ENCODE measurements at regions not wholly inside any gene's neighbourhood (a gene's known extent, or its start where the extent isn't known, plus 50 kb on each side); places are given as distances from the start of the nearest gene placed in this dataset.

DNA sequence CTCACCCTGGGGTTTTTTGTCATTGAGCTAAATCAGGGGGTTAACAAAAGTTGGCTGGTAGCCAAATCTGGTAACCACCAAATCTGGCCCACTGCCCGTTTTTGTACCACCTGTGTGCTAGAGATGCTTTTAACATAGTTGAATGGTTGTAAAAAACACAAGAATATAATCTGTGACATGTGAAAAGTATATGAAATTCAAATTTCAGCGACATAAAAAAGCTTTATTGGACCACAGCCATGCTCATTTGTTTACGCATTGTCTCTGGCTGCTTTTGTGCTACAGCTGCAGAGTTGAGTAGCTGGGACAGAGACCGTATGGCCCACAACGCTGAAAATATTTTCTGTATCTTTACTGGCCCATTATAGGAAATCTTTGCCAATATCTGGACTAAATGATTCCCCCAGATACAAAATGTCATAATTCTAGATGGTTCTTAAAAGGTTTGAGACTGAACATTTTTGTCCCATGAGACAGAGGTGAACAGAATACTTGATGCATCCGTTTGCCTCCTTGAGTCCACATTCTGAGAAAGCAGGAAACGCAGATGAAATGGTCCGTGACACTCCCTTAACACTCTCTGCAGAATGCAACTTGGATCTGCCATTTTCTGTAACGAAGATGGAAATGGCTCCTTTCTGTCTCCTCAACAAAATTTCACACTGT lies 120.9 kb upstream of the PDZRN3 start:
- no peak for DNase-seq (ENCODE audit: low spot score)

DNA sequence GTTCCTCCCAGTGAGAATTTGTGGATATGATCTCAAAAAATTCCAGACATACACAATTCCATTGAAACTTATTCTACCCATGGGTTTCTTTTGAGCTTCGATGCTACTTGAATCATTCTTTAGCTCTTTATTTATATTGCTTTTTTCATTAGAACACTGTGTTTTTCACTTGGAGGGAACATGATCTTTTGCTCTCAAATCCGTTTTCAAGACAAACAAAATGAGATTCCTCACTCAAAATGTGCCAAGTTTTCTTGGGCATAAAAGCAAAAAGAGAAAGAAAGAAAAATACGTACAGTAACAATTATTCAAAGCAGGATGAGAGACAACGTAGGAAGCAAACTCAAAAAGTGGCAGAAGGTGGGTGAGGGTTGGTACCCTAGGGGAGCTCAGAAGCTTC lies 118.8 kb upstream of the PDZRN3 start:
- no peak for DNase-seq (ENCODE audit: low spot score)

DNA sequence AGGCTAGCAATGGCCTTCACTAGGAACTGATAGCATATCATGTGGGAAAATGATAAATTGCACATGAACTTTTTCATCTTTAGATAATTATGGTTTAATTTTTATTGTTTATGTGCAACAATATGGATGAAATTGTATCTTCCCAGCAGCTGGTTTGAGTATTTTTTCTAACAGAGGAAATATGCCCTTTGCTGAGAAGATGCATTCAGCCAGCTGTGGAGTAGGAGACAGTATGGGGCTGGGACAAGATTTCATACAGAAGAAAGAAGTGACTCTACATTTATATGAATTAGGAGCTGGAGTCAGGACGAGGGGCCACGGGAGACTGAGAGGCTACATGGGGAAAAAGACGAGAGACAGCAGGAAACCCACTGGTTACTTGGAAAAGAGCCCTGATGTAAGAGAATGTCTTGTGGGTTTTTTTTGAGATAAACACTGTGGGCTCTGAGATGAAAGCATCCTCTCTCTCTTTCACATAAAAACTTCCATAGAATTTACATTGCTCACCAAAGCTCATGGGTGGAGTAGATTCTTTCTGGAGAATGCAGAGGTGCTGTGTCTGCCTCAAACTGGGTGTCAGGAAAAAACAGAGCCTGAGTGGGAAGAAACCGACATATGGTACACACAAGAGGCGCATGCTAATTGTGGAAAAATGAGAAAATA lies 115.2 kb upstream of the PDZRN3 start:
- no peak for DNase-seq (ENCODE audit: low spot score)

DNA sequence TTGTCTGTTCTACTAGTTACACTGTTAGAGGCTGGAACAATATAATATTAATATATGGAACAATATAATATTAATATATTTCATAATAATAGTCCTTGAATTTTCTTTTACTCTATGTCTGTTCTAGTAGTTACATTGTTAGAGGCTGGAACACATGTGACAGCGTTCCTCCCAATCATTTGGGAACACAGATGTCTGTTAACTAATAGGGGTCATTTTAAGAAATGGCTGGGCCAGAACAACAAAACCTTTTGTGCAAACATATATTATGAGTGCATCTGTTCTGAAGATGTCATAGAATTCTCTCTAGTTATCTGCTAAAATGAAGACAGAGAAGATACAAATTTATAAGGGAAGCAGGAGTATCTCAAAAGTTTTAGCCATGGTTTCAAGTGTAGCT lies 114.0 kb upstream of the PDZRN3 start:
- no peak for DNase-seq (ENCODE audit: low spot score)

DNA sequence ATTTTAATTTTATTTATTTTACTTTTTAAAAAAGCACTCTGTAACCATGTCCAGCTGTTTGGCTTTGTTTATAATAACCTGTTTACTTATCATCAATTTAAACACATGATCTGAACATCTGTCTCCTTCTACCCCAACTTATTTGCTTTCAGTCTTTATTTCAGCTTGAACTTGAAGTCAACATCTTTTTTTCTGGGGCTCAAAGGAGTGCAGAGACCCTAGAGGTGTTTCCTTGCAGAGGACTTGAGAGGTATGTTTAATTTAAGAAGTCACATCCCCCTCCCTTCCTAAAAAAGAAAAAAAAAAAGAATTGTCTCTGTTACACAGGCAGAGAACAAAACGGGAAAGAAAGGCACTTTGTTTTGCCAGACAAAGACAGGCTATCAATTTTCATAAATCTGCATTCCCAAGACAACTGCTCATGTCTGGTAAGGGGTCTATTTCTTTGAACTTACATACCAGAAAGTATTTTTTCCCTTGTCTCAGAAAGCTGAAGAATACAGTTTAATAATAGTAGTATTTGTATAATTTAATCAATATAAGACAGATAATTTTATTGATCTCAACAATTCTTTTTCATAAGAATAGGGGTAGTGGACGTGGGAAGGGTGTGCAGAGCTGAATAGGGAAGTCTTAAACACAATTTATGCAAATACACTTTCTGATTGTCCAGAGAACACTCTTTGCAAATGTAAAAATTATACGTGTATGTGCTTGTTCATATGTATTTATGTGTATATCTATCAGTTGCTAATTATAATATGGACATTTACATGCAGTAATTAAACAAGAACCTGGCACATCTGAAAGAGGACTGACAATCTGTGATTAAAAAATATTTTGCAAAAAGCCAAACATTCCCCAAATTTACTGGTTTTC lies 109.7 kb upstream of the PDZRN3 start:
- no peak for DNase-seq (ENCODE audit: low spot score)

DNA sequence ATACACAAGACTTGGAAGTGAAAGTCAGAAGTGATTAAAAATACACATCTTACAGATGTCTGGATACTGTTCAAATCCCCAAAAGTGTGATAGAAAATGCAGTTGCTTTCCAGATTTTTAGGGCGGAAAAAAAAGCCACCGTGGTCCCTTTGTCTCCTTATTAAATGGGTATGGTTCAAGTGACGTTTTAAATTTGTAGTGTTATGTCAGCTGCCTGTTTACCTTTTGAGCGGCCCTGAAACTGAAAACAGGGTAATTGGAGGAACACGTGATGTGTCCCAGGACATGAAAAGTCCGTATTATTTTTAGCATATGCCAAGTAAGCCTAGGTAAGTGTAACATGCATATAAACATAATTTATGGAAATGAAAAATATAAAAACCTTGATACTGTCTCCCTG lies 109.0 kb upstream of the PDZRN3 start:
- DNase-seq (ENCODE audit: low spot score), result no peak

DNA sequence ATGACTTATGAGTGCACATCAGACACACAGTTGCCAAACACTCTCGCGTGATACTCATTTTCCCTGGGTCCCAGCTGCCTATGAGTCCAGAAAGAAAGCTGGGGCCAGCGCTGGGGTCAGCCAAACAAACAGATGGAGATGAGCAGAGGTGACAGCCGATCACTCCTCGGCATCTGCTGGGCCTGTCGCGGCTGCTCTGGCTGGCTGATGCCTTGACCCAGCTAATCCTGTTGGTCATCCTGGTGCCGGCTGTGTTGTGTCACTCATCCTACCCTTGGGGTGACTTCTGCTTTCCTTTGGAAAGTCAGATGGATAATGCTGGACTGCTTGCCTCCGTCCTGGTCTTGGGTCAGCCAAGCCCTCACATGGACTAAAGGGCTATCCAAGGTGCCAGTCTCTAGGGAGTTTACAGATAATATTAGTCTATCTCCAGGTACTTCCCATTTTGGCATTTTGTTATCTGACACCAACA lies 105.3 kb upstream of the PDZRN3 start:
- DNase-seq (ENCODE audit: low spot score), result no peak

DNA sequence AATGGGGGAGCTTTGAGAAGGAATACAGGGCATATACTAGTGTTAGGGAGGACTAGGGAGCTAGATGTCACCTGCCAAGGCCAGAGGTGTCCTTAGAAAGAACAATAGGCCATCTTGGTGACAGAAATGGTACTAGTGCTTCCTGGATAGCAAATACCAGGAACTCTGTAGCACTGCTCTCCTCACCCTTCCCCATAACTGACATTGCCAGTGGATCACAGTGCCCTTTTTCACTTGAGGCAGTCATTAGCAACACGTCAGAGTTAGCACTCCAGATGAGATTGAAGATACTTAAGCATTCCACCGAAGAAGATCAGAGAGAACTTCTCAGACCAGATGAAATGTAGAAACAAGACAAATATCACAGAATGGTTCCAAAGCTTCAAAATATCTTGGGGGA lies 103.1 kb upstream of the PDZRN3 start:
- DNase-seq (ENCODE audit: low spot score), result no peak

DNA sequence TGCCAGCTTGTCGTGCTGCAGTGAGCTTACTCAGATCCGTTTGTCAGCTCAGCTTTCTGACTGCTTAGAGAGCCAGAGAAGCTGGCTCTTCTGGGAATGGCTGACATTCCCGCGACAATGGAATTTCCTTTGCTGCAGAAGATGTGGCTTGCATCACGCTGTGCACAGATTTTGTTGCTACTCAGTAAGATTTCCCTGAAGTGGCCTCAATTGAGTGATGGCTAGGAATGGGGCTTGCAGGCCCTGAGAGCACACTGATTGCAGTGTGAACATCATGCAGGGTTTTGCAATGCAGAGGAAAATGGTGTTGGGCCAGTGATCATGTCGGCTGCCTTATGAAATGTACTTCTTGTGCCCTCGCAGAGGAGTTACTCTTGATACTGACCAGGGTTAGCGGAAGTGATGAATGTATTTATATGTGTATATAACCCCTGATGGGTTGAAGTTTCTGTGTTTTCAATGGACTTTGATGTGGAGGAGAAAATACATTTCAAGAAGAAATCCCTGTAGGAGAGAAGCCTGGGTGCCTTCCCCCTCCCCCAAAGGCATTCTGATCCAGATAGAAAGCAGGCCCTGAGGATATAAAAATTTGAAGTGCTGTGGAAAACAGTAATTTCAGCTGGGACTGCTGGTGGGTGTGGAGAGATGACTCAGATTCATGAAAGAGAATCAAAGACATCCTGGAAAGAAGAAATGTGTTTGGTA lies 102.5 kb upstream of the PDZRN3 start:
- no peak for DNase-seq (ENCODE audit: low spot score)

DNA sequence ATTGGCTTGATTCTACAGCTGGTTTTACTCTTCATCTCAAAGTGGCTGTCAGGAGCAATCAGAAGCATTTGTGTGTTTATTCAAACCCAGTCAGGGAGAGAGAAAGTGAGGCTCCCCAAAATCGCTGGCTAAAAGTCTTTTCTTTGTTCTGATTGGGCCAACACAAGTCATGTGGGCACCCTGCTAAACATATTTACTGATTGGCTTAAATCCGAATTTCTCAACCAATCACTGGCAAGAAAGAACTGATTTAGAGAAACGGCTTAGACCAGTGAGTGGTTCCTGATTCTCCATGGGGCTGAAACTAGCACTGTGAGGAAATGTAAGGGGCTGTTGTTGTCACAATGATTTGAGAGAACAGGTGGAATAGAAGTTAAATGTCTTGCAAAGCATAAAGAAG lies 98.9 kb upstream of the PDZRN3 start:
- no peak for DNase-seq (ENCODE audit: low spot score)

DNA sequence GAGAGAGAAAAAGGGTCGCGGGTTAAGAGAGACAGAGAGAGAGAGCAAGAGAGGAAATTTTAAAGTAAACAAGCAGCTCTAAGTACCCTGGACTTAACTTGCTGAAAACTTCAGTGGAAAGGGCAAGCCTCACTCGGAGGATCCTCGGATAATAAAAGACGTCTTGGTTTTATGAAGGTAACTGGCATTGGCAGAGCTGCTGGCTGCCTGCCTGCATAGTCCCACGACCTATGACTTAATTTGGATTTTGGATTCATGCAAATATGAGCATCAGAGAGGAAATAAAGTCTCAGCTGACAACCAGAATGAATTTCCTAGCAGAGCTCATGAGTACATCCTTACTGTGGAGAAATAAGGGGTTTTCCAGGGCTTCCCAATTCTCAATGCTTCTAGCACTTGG lies 95.1 kb upstream of the PDZRN3 start:
- DNase-seq (ENCODE audit: low spot score), result no peak

DNA sequence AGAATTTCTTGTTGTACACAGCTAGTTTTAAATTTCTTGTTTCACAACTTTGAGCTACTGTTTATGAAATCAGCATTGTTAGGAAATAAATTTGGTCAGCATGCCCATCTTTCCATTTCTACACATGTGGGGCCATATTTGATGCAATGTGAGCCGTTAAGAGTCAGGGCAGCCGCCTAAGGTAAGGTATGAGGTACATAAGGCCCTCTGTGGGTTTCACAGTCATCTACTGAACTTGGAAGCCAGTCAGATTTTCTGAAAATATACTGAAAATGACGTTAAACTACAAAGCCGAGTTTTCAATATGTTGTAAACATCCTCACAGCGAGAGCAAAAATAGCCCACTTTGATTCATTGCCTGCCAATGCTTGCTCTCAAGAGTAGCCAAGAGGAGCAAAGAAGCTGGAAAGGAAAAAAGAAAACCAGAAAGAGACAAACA lies 94.7 kb upstream of the PDZRN3 start:
- DNase-seq (ENCODE audit: low spot score), result no peak

DNA sequence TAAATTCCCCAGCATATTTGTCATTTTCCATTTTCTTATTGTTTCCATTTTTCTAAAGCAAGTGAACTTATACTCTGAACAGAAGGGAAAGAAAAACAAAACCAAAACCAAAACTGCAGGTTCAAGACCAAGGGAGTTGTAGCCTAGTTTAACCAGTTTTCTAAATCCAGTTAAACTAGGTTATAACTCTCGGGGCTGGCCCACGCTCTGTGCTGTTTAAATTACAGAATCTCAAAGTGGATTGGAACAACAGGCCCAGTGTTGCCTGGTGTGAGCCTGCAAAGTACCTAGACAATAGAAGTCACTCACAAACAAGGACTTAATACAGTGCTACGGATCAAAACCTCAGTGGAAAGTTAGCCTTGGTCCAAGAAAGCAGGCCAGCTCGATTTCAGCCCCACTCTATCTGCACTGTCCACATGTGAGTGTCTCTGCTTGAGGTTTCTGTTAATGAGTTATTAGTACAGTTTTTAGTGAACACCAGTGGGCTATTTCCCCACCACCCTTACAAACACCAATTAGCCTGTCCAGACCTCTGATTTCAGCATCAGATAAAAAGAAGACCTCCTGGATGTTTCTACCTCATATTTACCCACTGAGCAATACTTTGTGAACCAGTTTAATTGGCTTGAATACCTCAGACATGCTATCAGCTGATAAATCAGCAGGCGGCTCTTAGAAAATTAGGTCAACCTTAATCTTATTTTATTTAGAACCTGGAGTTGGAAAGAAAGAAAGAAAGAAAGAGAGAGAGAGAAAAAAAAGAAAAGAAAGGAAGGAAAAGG lies 93.8 kb upstream of the PDZRN3 start:
- no peak for DNase-seq (ENCODE audit: low spot score)

DNA sequence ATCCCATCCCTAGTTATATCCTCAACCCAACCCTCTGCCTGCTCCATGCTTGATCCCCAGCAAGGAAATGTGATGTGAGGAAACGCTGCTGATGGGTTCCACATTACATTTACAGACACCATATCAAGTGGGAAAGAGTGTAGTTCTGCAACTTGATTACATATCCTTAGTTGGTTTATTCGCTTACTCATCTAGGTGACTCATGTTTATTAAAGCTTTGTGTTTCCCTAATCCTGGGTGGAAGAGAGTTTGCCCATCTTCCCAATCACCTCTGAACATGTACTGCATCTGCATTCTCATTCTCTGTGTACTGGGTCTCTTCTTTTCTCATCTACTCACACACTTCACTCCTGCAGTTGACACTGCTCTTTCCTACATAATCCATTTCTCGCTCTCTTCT lies 91.7 kb upstream of the PDZRN3 start:
- DNase-seq (ENCODE audit: low spot score), result no peak

DNA sequence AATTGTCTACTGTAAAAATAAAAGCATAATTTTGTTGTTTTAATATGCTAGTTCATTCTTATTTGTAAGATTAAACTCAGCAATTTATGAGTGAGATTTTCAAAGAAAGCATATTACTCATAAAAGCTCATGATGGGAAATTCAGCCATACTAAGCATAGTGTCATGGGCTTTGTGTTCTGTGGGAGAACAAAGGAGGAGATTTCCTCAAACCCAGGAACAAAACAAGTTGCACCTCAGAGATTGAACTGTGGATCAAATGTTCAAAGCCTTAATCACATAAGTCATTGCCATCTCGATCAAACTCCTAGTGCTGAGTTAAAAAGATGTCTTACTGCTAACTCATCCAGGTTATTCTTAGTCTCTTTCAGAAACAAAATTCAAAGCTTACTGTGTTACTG lies 85.6 kb upstream of the PDZRN3 start:
- no peak for DNase-seq (ENCODE audit: low spot score)

DNA sequence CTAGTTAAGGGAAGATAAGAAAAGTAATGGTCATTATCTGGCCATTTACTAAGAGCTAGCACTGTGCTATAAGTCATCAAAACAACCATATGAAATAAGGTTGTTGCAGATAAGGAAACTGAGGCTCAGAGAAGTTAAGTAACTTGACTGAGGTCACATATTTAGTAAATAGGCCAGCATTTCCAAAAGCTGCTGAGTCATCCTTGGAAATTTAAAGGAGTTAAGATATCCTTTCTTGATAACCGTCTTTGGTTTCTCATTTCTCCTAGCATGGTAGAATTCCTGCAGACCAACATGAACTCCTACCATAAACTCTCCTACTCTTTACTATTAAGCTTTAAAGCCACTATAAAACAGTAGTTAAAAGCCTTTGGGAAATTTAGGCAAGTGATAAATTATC lies 85.0 kb upstream of the PDZRN3 start:
- DNase-seq (ENCODE audit: low spot score), result no peak

DNA sequence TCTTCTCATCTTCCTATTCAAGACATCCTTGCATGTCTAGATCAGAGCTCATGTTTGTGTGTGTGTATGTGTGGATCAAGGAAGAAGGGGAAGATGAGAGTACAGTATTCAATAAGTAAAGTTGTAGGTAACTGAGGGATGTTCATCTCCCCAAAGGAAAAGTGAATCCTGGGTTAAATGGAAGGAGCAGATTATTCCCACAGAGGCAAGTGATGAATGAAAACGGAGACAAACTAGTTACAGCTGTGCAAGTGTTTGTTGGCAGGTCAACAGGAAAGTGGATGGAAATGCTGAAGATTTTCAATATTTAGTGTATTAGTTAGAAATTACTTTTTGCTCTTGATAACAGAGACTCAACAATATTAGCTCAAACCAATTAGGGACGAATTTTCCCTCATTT lies 84.2 kb upstream of the PDZRN3 start:
- no peak for DNase-seq (ENCODE audit: low spot score)

DNA sequence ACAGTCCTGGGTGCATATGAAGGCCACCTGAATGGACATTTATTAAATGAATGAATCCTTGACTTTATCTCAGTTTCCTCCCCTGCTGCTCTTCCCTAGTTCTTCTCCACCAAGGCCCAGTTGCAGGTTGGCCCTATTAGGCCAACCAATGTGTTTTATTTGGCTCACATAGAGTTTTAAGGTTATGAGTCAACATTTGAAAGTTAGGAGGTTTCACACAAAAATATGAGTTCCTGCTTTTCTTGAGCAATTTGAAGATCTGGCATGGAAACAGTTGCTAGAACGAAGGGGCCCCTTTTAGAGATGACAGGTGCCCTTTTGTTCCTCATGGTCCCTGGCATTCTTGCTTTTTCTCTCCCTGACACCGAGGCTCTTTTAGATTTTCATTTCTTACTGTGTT lies 83.0 kb upstream of the PDZRN3 start:
- no peak for DNase-seq (ENCODE audit: low spot score)

DNA sequence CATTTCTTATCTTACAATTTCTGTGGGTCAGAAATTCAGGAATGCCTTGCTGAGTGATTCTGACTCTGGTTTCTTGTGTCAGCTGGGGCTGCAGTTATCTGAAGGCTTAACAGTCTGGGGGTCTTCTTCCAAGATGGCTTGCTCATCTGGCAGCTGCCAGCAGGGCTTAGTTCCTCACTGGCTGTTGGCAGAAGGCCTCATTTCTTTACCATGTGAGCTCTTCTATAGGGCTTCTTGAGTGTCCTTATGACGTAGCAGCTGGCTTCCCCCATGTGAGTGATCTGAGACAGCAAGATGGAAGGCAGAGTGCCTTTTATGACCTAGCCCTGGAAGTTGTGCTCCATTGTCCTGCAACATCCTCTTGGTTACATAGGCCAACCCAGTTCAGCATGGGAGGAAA lies 82.0 kb upstream of the PDZRN3 start:
- DNase-seq (ENCODE audit: low spot score), result no peak

DNA sequence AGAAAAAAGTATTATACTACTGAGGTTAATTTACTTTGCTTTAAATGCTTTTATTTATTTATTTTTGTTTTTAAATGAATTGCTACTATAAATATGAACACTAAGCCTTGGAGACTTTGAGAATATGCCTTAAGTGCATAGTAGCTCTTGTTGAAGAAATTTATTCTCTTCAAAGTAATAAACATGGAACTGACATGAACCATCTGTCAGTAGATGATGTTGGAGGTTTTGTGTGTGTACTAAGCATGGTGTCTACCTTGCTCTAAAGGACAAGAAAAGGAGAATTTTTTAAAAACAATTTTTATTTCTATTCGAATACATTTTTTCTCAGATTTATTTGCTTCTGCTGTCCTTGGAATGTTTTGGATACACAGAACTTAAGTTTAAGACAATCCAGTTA lies 81.1 kb upstream of the PDZRN3 start:
- no peak for DNase-seq (ENCODE audit: low spot score)

DNA sequence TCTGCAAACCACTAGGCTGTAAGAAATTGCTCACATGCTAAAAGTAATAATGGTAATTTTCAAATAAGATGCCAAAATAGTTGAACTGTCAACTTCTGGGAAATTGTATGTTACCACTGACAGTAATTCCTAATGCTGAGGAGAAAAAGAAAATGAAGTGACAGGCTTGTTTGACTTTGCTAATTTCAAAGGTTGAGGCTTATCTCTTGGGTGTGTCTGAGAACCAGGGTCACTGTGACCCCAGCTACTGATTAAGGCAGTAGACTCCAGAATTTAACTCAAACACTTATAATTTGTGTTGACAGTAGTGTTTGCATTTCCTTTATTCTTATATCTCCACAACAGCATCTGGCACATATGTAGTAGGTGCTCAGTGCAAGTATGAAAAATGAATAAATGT lies 74.6 kb upstream of the PDZRN3 start:
- DNase-seq (ENCODE audit: low spot score), result no peak

DNA sequence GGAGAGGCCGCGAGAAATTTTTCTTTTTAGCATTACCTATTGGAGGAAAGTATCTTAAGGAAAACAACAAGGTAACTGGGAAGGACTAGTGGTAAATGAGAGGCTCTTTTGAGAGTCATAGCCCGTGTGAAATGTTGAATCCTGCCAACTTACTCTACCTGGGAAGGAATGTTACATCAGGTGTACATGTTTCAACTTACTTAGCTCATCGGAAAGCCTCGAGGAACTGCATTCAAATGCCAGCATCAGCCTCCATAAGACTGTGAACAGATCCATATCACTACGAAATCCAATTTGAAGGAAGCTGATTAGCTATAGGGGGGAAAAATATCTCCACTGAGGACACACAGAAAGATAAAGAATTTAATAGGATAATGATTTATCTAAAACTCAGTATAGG lies 72.3 kb upstream of the PDZRN3 start:
- no peak for DNase-seq (ENCODE audit: low spot score)
